Chondrocyte (in vitro differentiated cells): ENCODE measurements at regions not wholly inside any gene's neighbourhood (a gene's known extent, or its start where the extent isn't known, plus 50 kb on each side); places are given as distances from the start of the nearest gene placed in this dataset.
A peak's percentile ranks its signal among the peaks of the same experiment; 100 is the strongest.

Experiments used
- DNase-seq: peaks from one replicate; pipeline ENCODE4 v3.0.0; 2021; ENCODE audit warnings: mixed read lengths, low spot score
- H3K27ac Mint-ChIP-seq: one replicate; pipeline ENCODE4 v1.8.0; 2021; ENCODE audit warnings: mild to moderate bottlenecking, moderate library complexity, mixed read lengths; ENCODE audit not compliant: unreplicated experiment
- H3K27me3 Mint-ChIP-seq: 2 replicates; pipeline ENCODE4 v1.8.0; 2021; ENCODE audit warnings: low read depth, mixed read lengths
- H3K36me3 Mint-ChIP-seq: 2 replicates; pipeline ENCODE4 v1.8.0; 2021; ENCODE audit warnings: low read depth, mixed read lengths
- H3K4me1 Mint-ChIP-seq: 2 replicates; pipeline ENCODE4 v1.8.0; 2021; ENCODE audit warnings: low read depth, mild to moderate bottlenecking, mixed read lengths
- H3K4me3 Mint-ChIP-seq: one replicate; pipeline ENCODE4 v1.8.0; 2021; ENCODE audit warnings: mild to moderate bottlenecking, moderate library complexity, mixed read lengths; ENCODE audit not compliant: unreplicated experiment
- H3K9me3 Mint-ChIP-seq: 2 replicates; pipeline ENCODE4 v1.8.0; 2021; ENCODE audit warnings: low read depth, mixed read lengths
- TF ChIP-seq, protein P1 (sequence below): fragments of 200-600 bp; sonication (generic); IDR thresholded peaks from 2 replicates; pipeline ENCODE4 v1.5.0; 2021; ENCODE audit warnings: antibody characterized with exemption, mild to moderate bottlenecking, moderate library complexity

- Mint-ChIP-seq H3K9me3 (peaks cover 17% of the 10 kb centered on the region), H3K4me3 (no peak overlapping the region), H3K36me3 (peaks cover 15% of the 10 kb centered on the region), H3K27me3 (no peaks in the 10 kb centered on the region), H3K4me1 (peaks cover 24% of the 10 kb centered on the region), H3K27ac (no peak overlapping the region)
- TF ChIP-seq, protein P1, sequence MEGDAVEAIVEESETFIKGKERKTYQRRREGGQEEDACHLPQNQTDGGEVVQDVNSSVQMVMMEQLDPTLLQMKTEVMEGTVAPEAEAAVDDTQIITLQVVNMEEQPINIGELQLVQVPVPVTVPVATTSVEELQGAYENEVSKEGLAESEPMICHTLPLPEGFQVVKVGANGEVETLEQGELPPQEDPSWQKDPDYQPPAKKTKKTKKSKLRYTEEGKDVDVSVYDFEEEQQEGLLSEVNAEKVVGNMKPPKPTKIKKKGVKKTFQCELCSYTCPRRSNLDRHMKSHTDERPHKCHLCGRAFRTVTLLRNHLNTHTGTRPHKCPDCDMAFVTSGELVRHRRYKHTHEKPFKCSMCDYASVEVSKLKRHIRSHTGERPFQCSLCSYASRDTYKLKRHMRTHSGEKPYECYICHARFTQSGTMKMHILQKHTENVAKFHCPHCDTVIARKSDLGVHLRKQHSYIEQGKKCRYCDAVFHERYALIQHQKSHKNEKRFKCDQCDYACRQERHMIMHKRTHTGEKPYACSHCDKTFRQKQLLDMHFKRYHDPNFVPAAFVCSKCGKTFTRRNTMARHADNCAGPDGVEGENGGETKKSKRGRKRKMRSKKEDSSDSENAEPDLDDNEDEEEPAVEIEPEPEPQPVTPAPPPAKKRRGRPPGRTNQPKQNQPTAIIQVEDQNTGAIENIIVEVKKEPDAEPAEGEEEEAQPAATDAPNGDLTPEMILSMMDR: no peak
- no peak for DNase-seq
These were observed 368.5 kb downstream of the MN1 start for GRCh38 chr22:27433099-27433498.

- TF ChIP-seq, protein P1: no peak
- Mint-ChIP-seq H3K27me3 (no peaks in the 10 kb centered on the region), H3K4me3 (no peak overlapping the region), H3K27ac (no peak overlapping the region), H3K36me3 (peaks cover 13% of the 10 kb centered on the region), H3K4me1 (peaks cover 29% of the 10 kb centered on the region), H3K9me3 (peaks cover 14% of the 10 kb centered on the region)
- DNase-seq: no peak
These were observed 367.9 kb downstream of the MN1 start for GRCh38 chr22:27433585-27434190.

DNA sequence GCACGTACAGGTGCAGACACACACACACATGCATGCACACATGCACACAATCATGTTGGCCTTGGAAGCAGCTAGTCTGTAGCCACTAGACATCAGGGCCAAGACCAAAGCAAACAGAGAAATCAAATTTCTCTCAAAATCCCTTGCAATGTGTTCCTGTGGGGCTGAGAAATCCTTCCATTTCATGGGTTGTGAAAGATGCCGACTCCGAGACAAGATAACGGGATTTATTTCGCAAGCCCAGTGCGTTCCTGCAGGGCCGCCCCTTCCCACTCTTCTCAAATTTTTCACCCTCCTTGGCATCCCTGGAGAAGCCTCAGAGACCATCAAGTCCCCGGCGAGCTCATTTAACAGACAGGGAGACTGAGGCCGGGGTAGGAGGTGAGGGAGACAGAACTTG is 366.7 kb downstream of the MN1 start:
- TF ChIP-seq, protein P1: no peak
- Mint-ChIP-seq H3K36me3 (peaks cover 13% of the 10 kb centered on the region), H3K4me1 (peaks cover 36% of the 10 kb centered on the region), H3K4me3 (no peak overlapping the region), H3K27ac (no peak overlapping the region), H3K27me3 (no peaks in the 10 kb centered on the region), H3K9me3 (peaks cover 14% of the 10 kb centered on the region)
- no peak for DNase-seq

DNA sequence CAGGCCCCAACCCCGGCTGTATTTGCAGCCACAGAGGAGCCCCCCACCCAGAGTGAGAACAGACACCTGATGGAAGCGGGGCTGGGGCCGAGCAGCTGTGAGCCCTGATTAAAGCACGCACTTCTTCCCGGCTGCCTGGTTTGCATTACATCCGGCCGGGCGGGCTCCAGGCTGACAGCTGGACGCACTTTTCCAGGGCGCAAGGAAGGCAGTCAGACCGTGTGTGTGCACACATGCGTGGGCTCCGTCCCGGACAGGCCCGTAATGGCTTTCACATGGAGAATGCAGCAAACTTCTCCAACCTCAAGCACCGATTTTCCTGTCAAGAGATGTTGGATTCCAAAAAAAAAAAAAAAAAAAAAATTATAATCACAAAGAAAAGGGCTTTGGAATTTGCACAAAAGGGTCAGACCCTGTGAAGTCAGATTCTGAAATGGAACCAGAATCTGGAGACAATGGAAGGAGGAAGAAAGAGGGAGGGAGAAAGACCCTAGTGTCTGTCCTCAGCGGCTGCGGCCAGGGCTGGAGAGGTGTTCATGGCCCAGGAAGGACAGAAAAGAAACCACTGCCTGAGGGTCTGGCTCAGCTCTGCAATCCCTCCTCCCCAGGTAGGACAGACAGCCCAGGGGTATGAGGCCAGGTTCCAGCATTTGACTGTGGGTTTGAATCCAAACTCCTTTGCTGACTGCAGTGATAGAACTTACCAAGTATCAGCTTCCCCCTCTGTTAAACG is 365.5 kb downstream of the MN1 start:
- Mint-ChIP-seq H3K4me1 (peaks cover 31% of the 10 kb centered on the region), H3K36me3 (peaks cover 13% of the 10 kb centered on the region), H3K27ac (peak overlapping the region; percentile 38), H3K4me3 (peak overlapping the region; percentile 19), H3K27me3 (no peaks in the 10 kb centered on the region), H3K9me3 (peaks cover 14% of the 10 kb centered on the region)
- DNase-seq: no peak
- TF ChIP-seq, protein P1: no peak

- no peak for DNase-seq
- Mint-ChIP-seq H3K27ac (no peak overlapping the region), H3K4me3 (no peak overlapping the region), H3K4me1 (peaks cover 31% of the 10 kb centered on the region), H3K27me3 (no peaks in the 10 kb centered on the region), H3K9me3 (peaks cover 13% of the 10 kb centered on the region), H3K36me3 (peaks cover 13% of the 10 kb centered on the region)
- TF ChIP-seq, protein P1: no peak
These were observed 365.0 kb downstream of the MN1 start for GRCh38 chr22:27436591-27436990.
